ENCODE measurements at regions not wholly inside any gene's neighbourhood (a gene's known extent, or its start where the extent isn't known, plus 50 kb on each side); places are given as distances from the start of the nearest gene placed in this dataset.
A peak's percentile ranks its signal among the peaks of the same experiment; 100 is the strongest.
"Not testable (repeated sequence)": the region's sequence is repeated elsewhere in the genome, so short reads cannot be mapped to it uniquely, and the experiment has no call there.

- FAIRE-seq (no peak), DNase-seq (ENCODE audit: low read depth) (peak; percentile 29)
- no peaks in the 10 kb centered on the region for H3K27me3 ChIP-seq (ENCODE audit: control insufficient read depth, insufficient read depth, low read length)
- H3K4me3 ChIP-seq (ENCODE audit: low read depth, low read length), result no peak overlapping the region
- no peaks in the 10 kb centered on the region for H3K36me3 ChIP-seq (ENCODE audit: control insufficient read depth, insufficient read depth, low read length)
- no peak for TF ChIP-seq CTCF (IDR thresholded peaks at IDR 0.05; ENCODE audit: insufficient read depth, low read length, severe bottlenecking)
Observed at GRCh38 chr9:103183701-103184171, 188.6 kb downstream of the CYLC2 start.

GRCh38 chr9:103186959-103187358 lies 191.8 kb downstream of the CYLC2 start:
- no peak for TF ChIP-seq CTCF (IDR thresholded peaks at IDR 0.05; ENCODE audit: insufficient read depth, low read length, severe bottlenecking)
- H3K27me3 ChIP-seq (ENCODE audit: control insufficient read depth, insufficient read depth, low read length), result no peaks in the 10 kb centered on the region
- H3K36me3 ChIP-seq (ENCODE audit: control insufficient read depth, insufficient read depth, low read length), result no peaks in the 10 kb centered on the region
- DNase-seq (ENCODE audit: low read depth) (no peak), FAIRE-seq (no peak)
- no peak overlapping the region for H3K4me3 ChIP-seq (ENCODE audit: low read depth, low read length)

GRCh38 chr9:103188781-103189350 lies 193.7 kb downstream of the CYLC2 start:
- H3K27me3 ChIP-seq (ENCODE audit: control insufficient read depth, insufficient read depth, low read length), result no peaks in the 10 kb centered on the region
- DNase-seq (ENCODE audit: low read depth) (no peak), FAIRE-seq (no peak)
- no peak for TF ChIP-seq CTCF (IDR thresholded peaks at IDR 0.05; ENCODE audit: insufficient read depth, low read length, severe bottlenecking)
- no peak overlapping the region for H3K4me3 ChIP-seq (ENCODE audit: low read depth, low read length)
- no peaks in the 10 kb centered on the region for H3K36me3 ChIP-seq (ENCODE audit: control insufficient read depth, insufficient read depth, low read length)

GRCh38 chr9:103193992-103194391 lies 198.9 kb downstream of the CYLC2 start:
- TF ChIP-seq CTCF (IDR thresholded peaks at IDR 0.05; ENCODE audit: insufficient read depth, low read length, severe bottlenecking), result no peak

GRCh38 chr9:103203172-103203571 lies 208.0 kb downstream of the CYLC2 start:
- FAIRE-seq (no peak), DNase-seq (ENCODE audit: low read depth) (no peak)
- Histone ChIP-seq H3K36me3 (ENCODE audit: control insufficient read depth, insufficient read depth, low read length) (no peaks in the 10 kb centered on the region), H3K4me3 (ENCODE audit: low read depth, low read length) (no peak overlapping the region), H3K27me3 (ENCODE audit: control insufficient read depth, insufficient read depth, low read length) (no peaks in the 10 kb centered on the region)
- no peak for TF ChIP-seq CTCF (IDR thresholded peaks at IDR 0.05; ENCODE audit: insufficient read depth, low read length, severe bottlenecking)

More at GRCh38 chr9:103193992-103194391, 198.9 kb downstream of the CYLC2 start:
- no peak overlapping the region for H3K4me3 ChIP-seq (ENCODE audit: low read depth, low read length)
- no peaks in the 10 kb centered on the region for H3K36me3 ChIP-seq (ENCODE audit: control insufficient read depth, insufficient read depth, low read length)
- FAIRE-seq, result no peak
- H3K27me3 ChIP-seq (ENCODE audit: control insufficient read depth, insufficient read depth, low read length), result no peaks in the 10 kb centered on the region
- DNase-seq (ENCODE audit: low read depth), result no peak

- not testable (repeated sequence) for H3K4me3 ChIP-seq (ENCODE audit: low read depth, low read length); DNase-seq (ENCODE audit: low read depth); H3K36me3 ChIP-seq (ENCODE audit: control insufficient read depth, insufficient read depth, low read length); H3K27me3 ChIP-seq (ENCODE audit: control insufficient read depth, insufficient read depth, low read length)
- FAIRE-seq, result peak; percentile 81
Observed at GRCh38 chr9:103205881-103206585, 210.9 kb downstream of the CYLC2 start.

Data from bronchial epithelial cell (primary cell).